WERI-Rb-1 (cell line): ENCODE measurements at regions not wholly inside any gene's neighbourhood (a gene's known extent, or its start where the extent isn't known, plus 50 kb on each side); places are given as distances from the start of the nearest gene placed in this dataset.

Experiments
- DNase-seq: peaks from one replicate; pipeline ENCODE4 v3.0.0-alpha.2; 2020
- H3K27ac ChIP-seq: fragments of 250-450 bp; sonication (Bioruptor Pico); 2 replicates; pipeline ENCODE4 v1.5.1; 2020; ENCODE audit warnings: mild to moderate bottlenecking, moderate library complexity
- H3K27me3 ChIP-seq: fragments of 250-450 bp; sonication (Bioruptor Pico); 2 replicates; pipeline ENCODE4 v1.5.1; 2021; ENCODE audit warnings: mild to moderate bottlenecking, low read depth, moderate library complexity; ENCODE audit not compliant: insufficient read depth, severe bottlenecking
- H3K36me3 ChIP-seq: fragments of 250-450 bp; sonication (Bioruptor Pico); 2 replicates; pipeline ENCODE4 v1.5.1; 2020; ENCODE audit warnings: mild to moderate bottlenecking, moderate library complexity
- H3K4me3 ChIP-seq: 2 replicates; pipeline ENCODE4 v1.5.1; 2011; ENCODE audit warnings: low read depth, mild to moderate bottlenecking, control low read depth, low read length
- H3K9me3 ChIP-seq: fragments of 250-450 bp; sonication (Bioruptor Pico); 2 replicates; pipeline ENCODE4 v1.5.1; 2021; ENCODE audit warnings: mild to moderate bottlenecking, moderate library complexity; ENCODE audit not compliant: severe bottlenecking
- CTCF ChIP-seq: IDR thresholded peaks from 2 replicates; pipeline ENCODE4 v1.5.1; 2011; ENCODE audit warnings: low read depth, mild to moderate bottlenecking, control low read depth, inconsistent platforms, low read length

DNA sequence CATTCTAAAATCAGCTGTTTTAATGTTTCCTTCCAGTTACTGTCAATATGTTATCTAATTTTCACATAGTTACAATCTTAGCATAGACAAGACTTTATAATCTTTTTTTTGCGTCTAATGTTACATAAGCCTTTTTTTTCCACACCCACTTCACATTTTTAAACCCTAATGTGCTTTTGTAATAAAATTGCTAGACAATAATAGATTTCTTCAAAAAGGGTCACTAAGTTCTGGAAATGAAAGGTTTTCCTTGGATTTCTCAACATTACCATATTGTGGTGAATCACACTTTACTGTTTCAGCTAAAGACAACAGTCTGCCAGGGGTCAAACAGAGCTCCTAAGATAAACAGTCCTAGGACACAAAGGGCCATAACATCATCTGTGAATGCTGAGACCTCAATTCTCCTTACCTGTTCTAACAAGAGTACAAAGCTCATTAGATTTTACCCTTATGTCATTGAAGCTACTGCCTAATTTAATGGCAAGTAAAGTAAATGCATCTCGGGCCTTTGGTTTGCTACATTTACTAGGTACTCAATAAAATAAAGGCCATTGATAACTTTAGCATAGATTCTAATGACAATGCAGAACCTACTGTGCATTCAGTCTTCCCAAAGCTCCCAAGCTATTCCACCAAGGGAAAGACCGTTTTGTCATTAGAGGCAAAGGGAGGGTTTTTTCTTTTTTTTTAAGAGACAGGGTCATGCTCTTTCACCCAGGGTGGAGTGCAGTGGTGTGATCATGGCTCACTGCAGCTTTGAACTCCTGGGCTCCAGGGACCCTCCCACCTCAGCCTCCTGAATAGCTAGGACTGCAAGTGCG is 111.2 kb upstream of the SLC38A2 start:
- no peak for TF ChIP-seq CTCF
- Histone ChIP-seq H3K27me3 (no peaks in the 10 kb centered on the region), H3K36me3 (no peaks in the 10 kb centered on the region), H3K4me3 (no peak overlapping the region), H3K9me3 (no peaks in the 10 kb centered on the region), H3K27ac (no peak overlapping the region)
- no peak for DNase-seq

GRCh38 chr12:46480724-46481123 is 108.2 kb upstream of the SLC38A2 start:
- Histone ChIP-seq H3K27me3 (no peaks in the 10 kb centered on the region), H3K36me3 (no peaks in the 10 kb centered on the region), H3K4me3 (no peak overlapping the region), H3K27ac (no peak overlapping the region), H3K9me3 (no peaks in the 10 kb centered on the region)
- no peak for TF ChIP-seq CTCF
- no peak for DNase-seq

GRCh38 chr12:46480316-46480715 is 107.7 kb upstream of the SLC38A2 start:
- Histone ChIP-seq H3K27ac (no peak overlapping the region), H3K36me3 (no peaks in the 10 kb centered on the region), H3K4me3 (no peak overlapping the region), H3K9me3 (no peaks in the 10 kb centered on the region), H3K27me3 (no peaks in the 10 kb centered on the region)
- DNase-seq, result no peak
- no peak for TF ChIP-seq CTCF

DNA sequence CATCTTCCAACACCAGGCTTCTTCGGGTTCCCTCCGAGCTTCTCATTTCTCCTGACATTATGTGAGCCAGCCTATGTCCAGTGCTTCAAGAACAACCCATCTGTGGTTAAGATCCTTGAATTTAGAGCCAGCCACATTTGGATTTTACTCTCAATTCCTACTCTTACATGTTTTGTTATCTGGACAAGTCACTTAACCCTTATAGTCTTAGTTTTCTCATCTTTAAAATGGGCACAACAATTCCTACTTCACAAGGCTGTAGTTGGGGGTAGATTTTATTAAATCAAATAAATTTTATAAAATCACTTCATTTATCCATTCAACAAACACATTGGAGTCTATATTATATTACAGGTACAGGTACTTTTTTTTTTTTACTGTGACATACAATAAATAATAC is 105.5 kb upstream of the SLC38A2 start:
- Histone ChIP-seq H3K36me3 (no peaks in the 10 kb centered on the region), H3K4me3 (no peak overlapping the region), H3K27me3 (no peaks in the 10 kb centered on the region), H3K9me3 (no peaks in the 10 kb centered on the region), H3K27ac (no peak overlapping the region)
- TF ChIP-seq CTCF, result no peak
- no peak for DNase-seq

DNA sequence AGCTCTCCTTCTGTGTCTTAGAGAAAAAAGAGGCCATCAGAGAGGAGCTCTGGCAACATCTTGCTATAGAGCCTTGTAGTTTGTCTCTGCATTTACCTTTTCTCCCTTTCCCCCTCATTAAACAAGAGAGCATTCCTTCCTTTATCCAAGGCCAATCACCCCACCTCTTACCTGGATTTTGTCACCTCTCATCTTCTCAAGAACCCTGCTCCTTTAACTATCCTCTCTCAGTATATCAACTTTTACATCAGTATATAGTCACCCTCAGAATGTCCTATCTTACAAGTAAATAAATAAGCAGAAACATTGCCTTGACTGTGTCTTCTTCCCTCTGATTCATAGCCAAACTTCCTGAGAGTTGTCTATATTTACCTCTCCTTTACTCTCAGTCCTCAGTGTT is 105.0 kb upstream of the SLC38A2 start:
- H3K27ac ChIP-seq, result no peak overlapping the region
- DNase-seq, result no peak
- TF ChIP-seq CTCF, result no peak
- H3K4me3 ChIP-seq, result no peak overlapping the region
- no peaks in the 10 kb centered on the region for H3K27me3 ChIP-seq
- no peaks in the 10 kb centered on the region for H3K36me3 ChIP-seq
- no peaks in the 10 kb centered on the region for H3K9me3 ChIP-seq
